ENCODE measurements at regions not wholly inside any gene's neighbourhood (a gene's known extent, or its start where the extent isn't known, plus 50 kb on each side); places are given as distances from the start of the nearest gene placed in this dataset.

DNA sequence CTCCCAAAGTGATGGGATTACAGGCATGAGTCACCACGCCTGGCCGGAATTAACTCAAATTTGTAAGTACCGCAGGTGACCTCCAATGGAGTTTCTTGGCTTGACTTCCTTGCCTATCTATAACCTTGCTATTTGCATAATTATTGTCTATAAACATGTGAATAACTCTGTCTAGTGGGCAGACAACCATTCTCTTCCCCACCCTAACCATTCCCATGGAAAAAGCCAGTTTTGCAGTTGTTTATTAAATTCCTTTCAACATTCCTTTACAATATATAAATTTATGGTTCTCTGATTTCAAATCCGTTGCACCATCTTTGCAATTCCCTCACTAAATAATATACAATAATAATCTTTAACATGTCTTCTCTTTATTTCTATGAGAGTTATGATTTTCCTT is 61.0 kb upstream of the ZDHHC17 start:
- H3K4ac ChIP-seq (ENCODE audit: low read depth, low read length) = no peak overlapping the region
- H3K79me2 ChIP-seq (ENCODE audit: control insufficient read depth, insufficient read depth, low read length, poor library complexity) = no peaks in the 10 kb centered on the region
- peaks cover 3% of the 10 kb centered on the region for H3K79me1 ChIP-seq (ENCODE audit: low read length)
- H3K9ac ChIP-seq (ENCODE audit: low read length) = no peak overlapping the region
- no peak overlapping the region for H3K23ac ChIP-seq (ENCODE audit: low read length)
- H2AK5ac ChIP-seq (ENCODE audit: low read length) = no peak overlapping the region
- H3K18ac ChIP-seq (ENCODE audit: low read length) = no peak overlapping the region
- no peak overlapping the region for H2BK5ac ChIP-seq (ENCODE audit: low read depth, low read length, poor library complexity)
- WGBS (ENCODE audit: extremely low coverage, insufficient coverage, insufficient read length) = 100% methylated on average over 1 of the region's 4 CpGs
- no peak overlapping the region for H4K91ac ChIP-seq (ENCODE audit: low read depth, low read length)
- H3K27me3 ChIP-seq (ENCODE audit: insufficient read depth, low read length) = no peaks in the 10 kb centered on the region
- no peak overlapping the region for H4K8ac ChIP-seq (ENCODE audit: low read depth, low read length)
- no peaks in the 10 kb centered on the region for H3K9me3 ChIP-seq (ENCODE audit: insufficient read depth, low read depth, low read length)
- H3K4me2 ChIP-seq (ENCODE audit: low read length) = no peak overlapping the region
- H2BK120ac ChIP-seq (ENCODE audit: insufficient read depth, low read length, poor library complexity) = no peak overlapping the region
- no peak overlapping the region for H3K27ac ChIP-seq (ENCODE audit: low read depth, low read length)
- no peak overlapping the region for H3K14ac ChIP-seq (ENCODE audit: low read length)
- peaks cover 0 to under 1% of the 10 kb centered on the region in 2 experiments for H3K4me1 ChIP-seq (ENCODE audit: control insufficient read depth in 1 of 2, insufficient read depth in 2 of 2, low read length in 2 of 2)
- H3K36me3 ChIP-seq (ENCODE audit: control insufficient read depth in 1 of 2, insufficient read depth in 2 of 2, low read length in 2 of 2) = no peaks in the 10 kb centered on the region
- no peak overlapping the region for H2AFZ ChIP-seq (ENCODE audit: insufficient read depth, low read length, poor library complexity)
- no peak overlapping the region for H2BK12ac ChIP-seq (ENCODE audit: low read length)
- H3K4me3 ChIP-seq (ENCODE audit: low read depth, low read length) = no peak overlapping the region
- H4K12ac ChIP-seq (ENCODE audit: low read depth, low read length) = no peak overlapping the region
- no peak for DNase-seq

DNA sequence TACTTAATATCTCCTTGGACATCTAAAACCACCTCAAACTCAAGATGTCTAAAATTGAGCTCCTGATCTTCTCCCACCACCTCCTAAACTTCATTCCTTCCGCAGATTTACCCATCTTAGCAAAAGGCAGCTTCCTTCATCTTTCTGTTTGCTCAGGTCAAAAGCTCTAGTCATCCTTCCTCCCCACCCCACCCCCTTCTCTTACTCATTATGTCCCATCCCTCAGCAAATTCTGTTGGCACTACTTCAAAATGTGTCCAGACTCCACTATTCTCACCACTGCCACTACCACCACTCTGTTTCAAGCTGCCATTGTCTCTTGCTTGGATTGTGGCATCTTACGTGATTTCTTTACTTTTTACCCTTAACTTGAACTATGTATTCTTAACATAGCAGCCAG is 59.2 kb upstream of the ZDHHC17 start:
- no peak overlapping the region for H2BK120ac ChIP-seq (ENCODE audit: insufficient read depth, low read length, poor library complexity)
- no peak overlapping the region for H3K14ac ChIP-seq (ENCODE audit: low read length)
- H4K91ac ChIP-seq (ENCODE audit: low read depth, low read length) = no peak overlapping the region
- H3K79me2 ChIP-seq (ENCODE audit: control insufficient read depth, insufficient read depth, low read length, poor library complexity) = no peaks in the 10 kb centered on the region
- no peak overlapping the region for H3K23ac ChIP-seq (ENCODE audit: low read length)
- H3K36me3 ChIP-seq (ENCODE audit: control insufficient read depth in 1 of 2, insufficient read depth in 2 of 2, low read length in 2 of 2) = no peaks in the 10 kb centered on the region
- WGBS (ENCODE audit: extremely low coverage, insufficient coverage, insufficient read length) = no CpG with 5 or more reads among the region's 2 CpGs
- H2BK5ac ChIP-seq (ENCODE audit: low read depth, low read length, poor library complexity) = no peak overlapping the region
- no peak overlapping the region for H4K8ac ChIP-seq (ENCODE audit: low read depth, low read length)
- no peak overlapping the region for H3K4ac ChIP-seq (ENCODE audit: low read depth, low read length)
- no peak overlapping the region for H2BK12ac ChIP-seq (ENCODE audit: low read length)
- H3K4me3 ChIP-seq (ENCODE audit: low read depth, low read length) = no peak overlapping the region
- H4K12ac ChIP-seq (ENCODE audit: low read depth, low read length) = no peak overlapping the region
- no peak overlapping the region for H3K18ac ChIP-seq (ENCODE audit: low read length)
- no peaks in the 10 kb centered on the region for H3K4me1 ChIP-seq (ENCODE audit: control insufficient read depth in 1 of 2, insufficient read depth in 2 of 2, low read length in 2 of 2)
- no peaks in the 10 kb centered on the region for H3K27me3 ChIP-seq (ENCODE audit: insufficient read depth, low read length)
- no peak overlapping the region for H3K9ac ChIP-seq (ENCODE audit: low read length)
- peaks cover 3% of the 10 kb centered on the region for H3K79me1 ChIP-seq (ENCODE audit: low read length)
- no peak overlapping the region for H3K27ac ChIP-seq (ENCODE audit: low read depth, low read length)
- H2AFZ ChIP-seq (ENCODE audit: insufficient read depth, low read length, poor library complexity) = no peak overlapping the region
- H3K4me2 ChIP-seq (ENCODE audit: low read length) = no peak overlapping the region
- H3K9me3 ChIP-seq (ENCODE audit: insufficient read depth, low read depth, low read length) = no peaks in the 10 kb centered on the region
- H2AK5ac ChIP-seq (ENCODE audit: low read length) = no peak overlapping the region
- DNase-seq = no peak

DNA sequence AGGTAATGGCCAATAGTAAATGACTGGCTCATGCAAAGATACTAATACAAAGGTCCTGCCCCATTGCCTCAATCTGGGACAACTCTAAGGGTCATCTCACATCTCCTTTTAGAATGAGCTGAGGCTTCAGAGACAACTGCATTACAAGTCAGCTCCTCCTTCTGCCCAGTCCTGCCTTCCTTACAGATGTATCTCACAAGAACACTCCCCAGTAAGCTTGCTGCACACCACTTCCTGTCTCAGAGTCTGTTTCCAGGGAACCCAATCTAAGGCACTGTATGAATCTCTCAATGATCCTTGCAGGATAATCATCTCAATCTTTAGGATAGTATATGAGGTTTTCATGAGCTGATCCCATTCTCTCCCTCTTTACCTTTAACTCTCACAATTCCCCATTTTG is 57.8 kb upstream of the ZDHHC17 start:
- no peak overlapping the region for H4K8ac ChIP-seq (ENCODE audit: low read depth, low read length)
- H3K4ac ChIP-seq (ENCODE audit: low read depth, low read length) = no peak overlapping the region
- DNase-seq = no peak
- H3K79me1 ChIP-seq (ENCODE audit: low read length) = peaks cover 3% of the 10 kb centered on the region
- H3K27me3 ChIP-seq (ENCODE audit: insufficient read depth, low read length) = no peaks in the 10 kb centered on the region
- no peaks in the 10 kb centered on the region for H3K36me3 ChIP-seq (ENCODE audit: control insufficient read depth in 1 of 2, insufficient read depth in 2 of 2, low read length in 2 of 2)
- no peak overlapping the region for H4K91ac ChIP-seq (ENCODE audit: low read depth, low read length)
- H2BK5ac ChIP-seq (ENCODE audit: low read depth, low read length, poor library complexity) = no peak overlapping the region
- peak overlapping the region; percentile 50 for H2AFZ ChIP-seq (ENCODE audit: insufficient read depth, low read length, poor library complexity)
- H3K4me1 ChIP-seq (ENCODE audit: control insufficient read depth in 1 of 2, insufficient read depth in 2 of 2, low read length in 2 of 2) = no peaks in the 10 kb centered on the region
- no peak overlapping the region for H2BK120ac ChIP-seq (ENCODE audit: insufficient read depth, low read length, poor library complexity)
- H3K14ac ChIP-seq (ENCODE audit: low read length) = no peak overlapping the region
- H3K4me3 ChIP-seq (ENCODE audit: low read depth, low read length) = no peak overlapping the region
- H3K9ac ChIP-seq (ENCODE audit: low read length) = no peak overlapping the region
- H3K4me2 ChIP-seq (ENCODE audit: low read length) = no peak overlapping the region
- H3K23ac ChIP-seq (ENCODE audit: low read length) = no peak overlapping the region
- H4K12ac ChIP-seq (ENCODE audit: low read depth, low read length) = no peak overlapping the region
- H3K18ac ChIP-seq (ENCODE audit: low read length) = no peak overlapping the region
- no peak overlapping the region for H3K27ac ChIP-seq (ENCODE audit: low read depth, low read length)
- no peak overlapping the region for H2AK5ac ChIP-seq (ENCODE audit: low read length)
- H3K9me3 ChIP-seq (ENCODE audit: insufficient read depth, low read depth, low read length) = no peaks in the 10 kb centered on the region
- no peaks in the 10 kb centered on the region for H3K79me2 ChIP-seq (ENCODE audit: control insufficient read depth, insufficient read depth, low read length, poor library complexity)
- peak overlapping the region; percentile 13 for H2BK12ac ChIP-seq (ENCODE audit: low read length)

DNA sequence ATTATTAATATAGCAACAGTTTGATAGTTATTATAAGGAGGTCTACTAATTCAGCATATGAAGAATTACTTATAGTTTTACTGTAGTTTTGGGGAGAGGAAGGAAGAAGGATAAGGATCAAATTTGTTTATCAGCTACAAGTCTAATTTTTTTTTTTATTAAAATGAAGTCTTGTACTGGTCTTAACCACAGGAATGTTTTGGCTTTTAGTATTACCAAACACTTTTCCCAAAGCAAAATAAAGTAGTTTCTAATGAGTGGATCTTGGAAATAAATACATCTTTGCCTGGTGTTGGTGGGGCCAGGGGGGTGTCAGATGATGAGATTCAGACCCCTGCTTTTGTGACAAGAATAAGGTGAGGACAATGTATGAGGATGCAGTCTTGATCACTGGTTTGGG is 57.2 kb upstream of the ZDHHC17 start:
- no peaks in the 10 kb centered on the region for H3K9me3 ChIP-seq (ENCODE audit: insufficient read depth, low read depth, low read length)
- H3K79me2 ChIP-seq (ENCODE audit: control insufficient read depth, insufficient read depth, low read length, poor library complexity) = no peaks in the 10 kb centered on the region
- no peak overlapping the region for H2BK120ac ChIP-seq (ENCODE audit: insufficient read depth, low read length, poor library complexity)
- no peak overlapping the region for H3K27ac ChIP-seq (ENCODE audit: low read depth, low read length)
- no peak overlapping the region for H2BK5ac ChIP-seq (ENCODE audit: low read depth, low read length, poor library complexity)
- H4K91ac ChIP-seq (ENCODE audit: low read depth, low read length) = no peak overlapping the region
- no peaks in the 10 kb centered on the region for H3K36me3 ChIP-seq (ENCODE audit: control insufficient read depth in 1 of 2, insufficient read depth in 2 of 2, low read length in 2 of 2)
- no peak overlapping the region for H4K8ac ChIP-seq (ENCODE audit: low read depth, low read length)
- H3K4me2 ChIP-seq (ENCODE audit: low read length) = no peak overlapping the region
- no peak overlapping the region for H2AK5ac ChIP-seq (ENCODE audit: low read length)
- H3K4me3 ChIP-seq (ENCODE audit: low read depth, low read length) = no peak overlapping the region
- peaks cover 3% of the 10 kb centered on the region for H3K79me1 ChIP-seq (ENCODE audit: low read length)
- H3K23ac ChIP-seq (ENCODE audit: low read length) = no peak overlapping the region
- H4K12ac ChIP-seq (ENCODE audit: low read depth, low read length) = no peak overlapping the region
- H3K27me3 ChIP-seq (ENCODE audit: insufficient read depth, low read length) = no peaks in the 10 kb centered on the region
- no peak overlapping the region for H2BK12ac ChIP-seq (ENCODE audit: low read length)
- no peak overlapping the region for H2AFZ ChIP-seq (ENCODE audit: insufficient read depth, low read length, poor library complexity)
- no peak overlapping the region for H3K18ac ChIP-seq (ENCODE audit: low read length)
- no peaks in the 10 kb centered on the region for H3K4me1 ChIP-seq (ENCODE audit: control insufficient read depth in 1 of 2, insufficient read depth in 2 of 2, low read length in 2 of 2)
- DNase-seq = no peak
- H3K4ac ChIP-seq (ENCODE audit: low read depth, low read length) = no peak overlapping the region
- no peak overlapping the region for H3K14ac ChIP-seq (ENCODE audit: low read length)
- H3K9ac ChIP-seq (ENCODE audit: low read length) = no peak overlapping the region

DNA sequence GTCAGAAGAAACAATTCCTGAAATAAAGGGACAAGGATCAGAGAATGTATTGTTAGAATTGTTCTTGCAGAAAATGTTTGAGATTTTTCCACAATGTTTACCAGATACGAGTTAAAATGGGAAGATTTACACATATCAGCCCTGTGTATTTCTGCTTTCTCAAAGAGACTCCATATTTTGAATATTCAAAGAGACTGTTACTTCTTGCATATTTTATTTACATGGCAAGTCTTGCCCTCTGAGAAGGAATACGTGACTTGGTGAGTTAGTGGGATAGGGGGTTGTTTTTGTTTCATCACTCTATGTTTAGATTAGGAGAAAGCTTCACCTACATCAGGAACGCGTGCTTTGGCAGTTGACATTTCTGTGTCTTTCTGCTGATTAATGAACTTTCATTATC is 56.1 kb upstream of the ZDHHC17 start:
- Histone ChIP-seq H3K9ac (ENCODE audit: low read length) (no peak overlapping the region), H3K14ac (ENCODE audit: low read length) (no peak overlapping the region), H3K4me1 (ENCODE audit: control insufficient read depth in 1 of 2, insufficient read depth in 2 of 2, low read length in 2 of 2) (no peaks in the 10 kb centered on the region), H3K79me1 (ENCODE audit: low read length) (peaks cover 3% of the 10 kb centered on the region), H3K4me2 (ENCODE audit: low read length) (no peak overlapping the region), H2AFZ (ENCODE audit: insufficient read depth, low read length, poor library complexity) (no peak overlapping the region), H4K8ac (ENCODE audit: low read depth, low read length) (no peak overlapping the region), H3K79me2 (ENCODE audit: control insufficient read depth, insufficient read depth, low read length, poor library complexity) (no peaks in the 10 kb centered on the region), H3K18ac (ENCODE audit: low read length) (no peak overlapping the region), H3K9me3 (ENCODE audit: insufficient read depth, low read depth, low read length) (no peaks in the 10 kb centered on the region), H4K12ac (ENCODE audit: low read depth, low read length) (no peak overlapping the region), H3K23ac (ENCODE audit: low read length) (no peak overlapping the region), H2BK12ac (ENCODE audit: low read length) (no peak overlapping the region), H2BK5ac (ENCODE audit: low read depth, low read length, poor library complexity) (no peak overlapping the region), H2BK120ac (ENCODE audit: insufficient read depth, low read length, poor library complexity) (no peak overlapping the region), H4K91ac (ENCODE audit: low read depth, low read length) (no peak overlapping the region), H3K27ac (ENCODE audit: low read depth, low read length) (no peak overlapping the region), H3K4ac (ENCODE audit: low read depth, low read length) (no peak overlapping the region), H3K4me3 (ENCODE audit: low read depth, low read length) (no peak overlapping the region), H3K27me3 (ENCODE audit: insufficient read depth, low read length) (no peaks in the 10 kb centered on the region), H2AK5ac (ENCODE audit: low read length) (no peak overlapping the region), H3K36me3 (ENCODE audit: control insufficient read depth in 1 of 2, insufficient read depth in 2 of 2, low read length in 2 of 2) (no peaks in the 10 kb centered on the region)
- no CpG with 5 or more reads among the region's 4 CpGs for WGBS (ENCODE audit: extremely low coverage, insufficient coverage, insufficient read length)
- DNase-seq = no peak

All from trophoblast cell (in vitro differentiated cells and primary cell).